Upper lobe of right lung (tissue), 1 donor: ENCODE measurements at regions not wholly inside any gene's neighbourhood (a gene's known extent, or its start where the extent isn't known, plus 50 kb on each side); places are given as distances from the start of the nearest gene placed in this dataset.

Experiments
- ATAC-seq: fragments of 200-7000 bp; cut with Tn5 transposase; one replicate; pipeline ENCODE4 v1.9.1; 2020; ENCODE audit warnings: mild to moderate bottlenecking, moderate library complexity
- DNase-seq: peaks from one replicate; pipeline ENCODE4 v3.0.0-alpha.2; 2020
- H3K27ac ChIP-seq: fragments of 200-600 bp; one replicate; pipeline ENCODE4 v1.8.0; 2022
- H3K27me3 ChIP-seq: fragments of 200-600 bp; one replicate; pipeline ENCODE4 v1.8.0; 2022; ENCODE audit warnings: mild to moderate bottlenecking
- H3K36me3 ChIP-seq: fragments of 200-600 bp; one replicate; pipeline ENCODE4 v1.8.0; 2022
- H3K4me1 ChIP-seq: fragments of 200-600 bp; one replicate; pipeline ENCODE4 v1.8.0; 2022
- H3K4me3 ChIP-seq: fragments of 200-600 bp; one replicate; pipeline ENCODE4 v1.8.0; 2022; ENCODE audit warnings: mild to moderate bottlenecking
- H3K9me3 ChIP-seq: fragments of 200-600 bp; one replicate; pipeline ENCODE4 v1.8.0; 2022
- intact Hi-C: fragments of 100-400 bp; cut with DNase I; formaldehyde crosslinking; loops from one replicate; pipeline ENCODE4 v1.11.0; 2022
- TF ChIP-seq, protein P1 (sequence below): fragments of 200-600 bp; IDR thresholded peaks from one replicate; pipeline ENCODE4 v1.8.0; 2022; ENCODE audit warnings: antibody characterized with exemption
- donor health status: DM: no; HTN: yes; CAD: no; lungs with severe emphysema.

DNA sequence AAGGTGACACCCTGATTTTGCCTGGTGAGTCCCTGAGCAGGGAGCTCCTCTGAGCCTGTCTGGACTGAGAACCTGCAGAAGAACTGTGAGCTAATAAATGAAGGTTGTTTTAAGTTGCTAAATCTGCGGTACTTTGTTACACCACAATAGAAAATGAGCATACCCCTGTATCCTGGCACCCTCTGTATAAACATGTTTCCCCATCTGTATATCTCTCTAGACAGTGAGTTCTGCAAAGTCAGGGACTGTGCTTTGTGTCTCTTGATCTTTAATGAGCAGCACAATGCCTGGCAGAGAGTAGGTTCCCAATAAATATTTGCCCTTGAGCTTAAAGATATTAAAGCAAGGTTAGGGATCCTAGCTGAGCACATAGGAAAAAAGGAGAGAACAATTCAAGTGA lies 228.8 kb downstream of the OMA1 start:
- TF ChIP-seq, protein P1, sequence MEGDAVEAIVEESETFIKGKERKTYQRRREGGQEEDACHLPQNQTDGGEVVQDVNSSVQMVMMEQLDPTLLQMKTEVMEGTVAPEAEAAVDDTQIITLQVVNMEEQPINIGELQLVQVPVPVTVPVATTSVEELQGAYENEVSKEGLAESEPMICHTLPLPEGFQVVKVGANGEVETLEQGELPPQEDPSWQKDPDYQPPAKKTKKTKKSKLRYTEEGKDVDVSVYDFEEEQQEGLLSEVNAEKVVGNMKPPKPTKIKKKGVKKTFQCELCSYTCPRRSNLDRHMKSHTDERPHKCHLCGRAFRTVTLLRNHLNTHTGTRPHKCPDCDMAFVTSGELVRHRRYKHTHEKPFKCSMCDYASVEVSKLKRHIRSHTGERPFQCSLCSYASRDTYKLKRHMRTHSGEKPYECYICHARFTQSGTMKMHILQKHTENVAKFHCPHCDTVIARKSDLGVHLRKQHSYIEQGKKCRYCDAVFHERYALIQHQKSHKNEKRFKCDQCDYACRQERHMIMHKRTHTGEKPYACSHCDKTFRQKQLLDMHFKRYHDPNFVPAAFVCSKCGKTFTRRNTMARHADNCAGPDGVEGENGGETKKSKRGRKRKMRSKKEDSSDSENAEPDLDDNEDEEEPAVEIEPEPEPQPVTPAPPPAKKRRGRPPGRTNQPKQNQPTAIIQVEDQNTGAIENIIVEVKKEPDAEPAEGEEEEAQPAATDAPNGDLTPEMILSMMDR, result no peak
- Histone ChIP-seq H3K27ac (no peak overlapping the region), H3K4me1 (no peaks in the 10 kb centered on the region), H3K9me3 (no peaks in the 10 kb centered on the region), H3K27me3 (no peaks in the 10 kb centered on the region), H3K36me3 (no peaks in the 10 kb centered on the region), H3K4me3 (no peak overlapping the region)
- no peak for ATAC-seq
- intact Hi-C loops, result no loop called here
- no peak for DNase-seq

DNA sequence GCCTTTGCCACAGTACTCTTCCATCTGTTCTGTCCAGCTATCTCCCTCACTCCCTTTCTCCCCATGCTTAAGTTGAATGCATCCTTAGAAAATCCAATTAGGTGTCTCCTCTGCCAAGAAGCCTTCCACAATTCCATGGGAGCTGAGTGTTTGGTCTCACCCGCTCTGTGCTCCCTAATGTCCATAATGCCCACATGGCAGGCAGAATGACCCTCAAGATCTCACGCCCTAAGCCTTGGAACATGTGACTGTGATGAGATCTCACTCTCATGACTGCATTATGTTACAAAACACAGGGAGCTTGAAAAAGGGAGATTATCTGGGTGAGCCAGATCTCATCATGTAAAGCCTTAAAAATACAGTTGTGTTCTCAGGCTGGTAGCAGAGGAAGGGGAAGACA lies 229.4 kb downstream of the OMA1 start:
- ATAC-seq, result no peak
- Histone ChIP-seq H3K9me3 (no peaks in the 10 kb centered on the region), H3K4me3 (no peak overlapping the region), H3K36me3 (no peaks in the 10 kb centered on the region), H3K27ac (no peak overlapping the region), H3K27me3 (no peaks in the 10 kb centered on the region), H3K4me1 (no peaks in the 10 kb centered on the region)
- no peak for DNase-seq
- intact Hi-C loops, result no loop called here
- TF ChIP-seq, protein P1, result no peak

- no peak for ATAC-seq
- intact Hi-C loops, result no loop called here
- no peak for DNase-seq
- H3K4me1 ChIP-seq, result no peaks in the 10 kb centered on the region
- H3K27me3 ChIP-seq, result no peaks in the 10 kb centered on the region
- TF ChIP-seq, protein P1, result no peak
- H3K4me3 ChIP-seq, result no peak overlapping the region
- no peaks in the 10 kb centered on the region for H3K9me3 ChIP-seq
- H3K36me3 ChIP-seq, result no peaks in the 10 kb centered on the region
- no peak overlapping the region for H3K27ac ChIP-seq
These were observed 230.4 kb downstream of the OMA1 start for GRCh38 chr1:58316141-58316540.

- Histone ChIP-seq H3K36me3 (no peaks in the 10 kb centered on the region), H3K27ac (no peak overlapping the region), H3K27me3 (no peaks in the 10 kb centered on the region), H3K4me3 (no peak overlapping the region), H3K9me3 (no peaks in the 10 kb centered on the region), H3K4me1 (no peaks in the 10 kb centered on the region)
- intact Hi-C loops, result no loop called here
- no peak for ATAC-seq
- TF ChIP-seq, protein P1, result no peak
- DNase-seq, result no peak
These were observed 233.5 kb downstream of the OMA1 start for GRCh38 chr1:58312971-58313563.

- TF ChIP-seq, protein P1, result no peak
- Histone ChIP-seq H3K4me1 (no peaks in the 10 kb centered on the region), H3K9me3 (no peaks in the 10 kb centered on the region), H3K27me3 (no peaks in the 10 kb centered on the region), H3K27ac (no peak overlapping the region), H3K4me3 (no peak overlapping the region), H3K36me3 (no peaks in the 10 kb centered on the region)
- no peak for ATAC-seq
- no peak for DNase-seq
- intact Hi-C loops, result no loop called here
These were observed 234.1 kb downstream of the OMA1 start for GRCh38 chr1:58312461-58312860.

DNA sequence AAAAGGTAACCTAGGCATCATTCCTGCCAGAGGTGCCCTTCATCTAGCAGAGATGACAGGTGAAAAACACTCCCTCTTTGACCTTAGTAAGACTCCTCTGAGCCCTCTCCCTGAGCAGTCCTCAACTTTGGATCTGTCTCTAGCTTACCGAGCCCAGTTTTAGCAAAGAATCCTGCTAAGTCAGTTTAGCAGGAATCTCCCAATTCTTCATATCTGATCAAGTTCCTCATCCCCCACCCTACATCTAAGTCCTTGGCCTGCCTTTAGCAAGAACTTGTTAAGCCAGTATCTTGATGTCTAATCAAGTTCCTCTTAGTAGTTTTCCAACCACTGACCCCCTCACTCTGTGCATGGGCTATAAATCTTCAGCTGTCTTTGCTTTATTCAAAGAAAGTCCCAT lies 235.6 kb downstream of the OMA1 start:
- Histone ChIP-seq H3K9me3 (no peaks in the 10 kb centered on the region), H3K4me3 (no peak overlapping the region), H3K27ac (no peak overlapping the region), H3K27me3 (no peaks in the 10 kb centered on the region), H3K36me3 (no peaks in the 10 kb centered on the region), H3K4me1 (no peaks in the 10 kb centered on the region)
- DNase-seq, result no peak
- intact Hi-C loops, result no loop called here
- ATAC-seq, result no peak
- TF ChIP-seq, protein P1, result no peak
